ENCODE measurements at regions not wholly inside any gene's neighbourhood (a gene's known extent, or its start where the extent isn't known, plus 50 kb on each side); places are given as distances from the start of the nearest gene placed in this dataset.

DNA sequence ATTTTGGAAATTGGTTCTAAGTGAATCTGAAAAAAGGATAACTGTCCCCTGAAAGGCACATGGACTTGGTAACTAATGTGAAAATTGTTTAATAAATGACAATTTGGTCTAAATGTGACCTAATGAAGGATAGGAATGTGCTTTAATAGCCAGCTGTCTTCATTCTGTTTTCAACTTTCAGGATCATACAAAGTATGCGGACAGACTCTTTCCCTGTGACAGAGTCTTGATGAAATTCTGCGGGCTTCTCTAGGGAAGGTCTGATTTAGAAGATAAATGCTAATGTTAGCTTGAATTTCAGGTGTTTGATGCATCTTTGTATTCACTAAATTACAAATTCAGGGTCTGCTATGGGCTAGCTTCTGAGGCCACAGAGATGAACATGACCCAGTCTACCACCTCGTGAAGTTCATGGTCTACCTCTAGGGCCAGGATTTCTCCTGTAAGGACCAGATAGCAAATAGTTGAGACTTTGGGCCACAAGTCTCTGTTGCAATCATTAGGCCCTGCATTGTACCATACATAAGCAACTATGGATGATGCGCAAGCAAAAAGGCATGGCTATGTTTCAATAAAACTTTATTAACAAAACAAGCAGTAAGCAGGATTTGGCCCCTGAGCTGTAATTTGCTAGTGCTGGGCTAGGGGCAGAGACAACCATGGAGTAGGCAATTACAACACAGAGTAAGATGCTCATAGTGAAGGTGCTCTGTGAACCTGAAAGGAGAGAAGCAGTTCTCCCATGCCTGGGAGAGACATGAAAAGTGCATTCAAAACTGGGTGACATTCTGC is 368.6 kb downstream of the INHBA start:
- Histone ChIP-seq H3K36me3 (no peaks in the 10 kb centered on the region), H3K27me3 (no peaks in the 10 kb centered on the region), H3K4me1 (no peaks in the 10 kb centered on the region), H3K9me3 (no peaks in the 10 kb centered on the region), H3K4me3 (no peak overlapping the region), H3K27ac (no peak overlapping the region)
- WGBS, result 91% methylated on average over 4 of the region's 4 CpGs
- DNase-seq (ENCODE audit: low spot score in 2 of 2), result no peak
- no peak for TF ChIP-seq CTCF (IDR thresholded peaks at IDR 0.05)
- TF ChIP-seq EP300 (IDR thresholded peaks at IDR 0.05), result no peak
- no peak for TF ChIP-seq POLR2A (IDR thresholded peaks at IDR 0.05)

GRCh38 chr7:41333511-41333910 is 369.4 kb downstream of the INHBA start:
- DNase-seq (ENCODE audit: low spot score in 2 of 2), result no peak
- no peak for TF ChIP-seq EP300 (IDR thresholded peaks at IDR 0.05)
- no peak for TF ChIP-seq POLR2AphosphoS5 (IDR thresholded peaks at IDR 0.05)
- TF ChIP-seq POLR2A (IDR thresholded peaks at IDR 0.05), result no peak
- TF ChIP-seq CTCF (IDR thresholded peaks at IDR 0.05), result no peak
- Histone ChIP-seq H3K27ac (no peak overlapping the region), H3K27me3 (no peaks in the 10 kb centered on the region), H3K4me3 (no peak overlapping the region), H3K36me3 (no peaks in the 10 kb centered on the region), H3K4me1 (no peaks in the 10 kb centered on the region), H3K9me3 (no peaks in the 10 kb centered on the region)

DNA sequence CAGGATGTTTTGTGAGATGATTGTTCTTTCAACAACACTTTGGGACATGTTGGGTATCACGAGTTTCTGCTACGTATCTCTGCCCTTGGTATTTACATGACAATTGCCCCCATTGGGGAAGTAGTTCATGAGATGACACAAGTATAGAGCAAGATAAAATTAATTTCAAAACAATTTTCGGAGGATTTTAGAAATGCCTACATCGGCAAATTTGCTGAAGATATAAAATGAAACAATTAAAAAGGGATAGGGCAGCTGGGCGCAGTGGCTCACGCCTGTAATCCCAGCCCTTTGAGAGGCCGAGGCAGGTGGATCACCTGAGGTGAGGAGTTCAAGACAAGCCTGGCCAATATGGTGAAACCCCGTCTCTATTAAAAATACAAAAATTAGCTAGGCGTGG is 371.7 kb downstream of the INHBA start:
- no peak for TF ChIP-seq POLR2A (IDR thresholded peaks at IDR 0.05)
- TF ChIP-seq EP300 (IDR thresholded peaks at IDR 0.05), result no peak
- TF ChIP-seq POLR2AphosphoS5 (IDR thresholded peaks at IDR 0.05), result no peak
- no peak for TF ChIP-seq CTCF (IDR thresholded peaks at IDR 0.05)
- Histone ChIP-seq H3K4me3 (no peak overlapping the region), H3K4me1 (no peaks in the 10 kb centered on the region), H3K27ac (no peak overlapping the region), H3K36me3 (no peaks in the 10 kb centered on the region), H3K27me3 (no peaks in the 10 kb centered on the region), H3K9me3 (no peaks in the 10 kb centered on the region)
- no peak for DNase-seq (ENCODE audit: low spot score in 2 of 2)
- WGBS, result 92% methylated on average over 9 of the region's 9 CpGs

DNA sequence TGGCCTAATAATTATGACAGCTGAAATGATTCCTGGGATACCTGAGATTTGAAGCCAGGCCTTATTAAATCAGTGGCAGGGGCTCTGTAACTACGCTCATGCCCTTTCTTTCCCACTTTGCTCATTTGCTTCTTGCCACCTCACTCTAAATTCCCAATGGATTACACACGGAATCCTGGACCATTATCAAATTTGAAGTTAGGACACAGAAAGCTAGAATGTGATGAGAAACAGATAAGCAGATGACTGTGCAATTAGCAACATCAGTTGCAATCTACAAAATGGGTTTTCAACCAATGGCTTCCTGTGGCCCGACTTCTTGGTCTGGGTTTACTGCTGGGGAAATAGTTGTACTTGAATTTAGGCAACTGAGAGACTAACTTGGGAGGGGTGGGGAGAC is 374.3 kb downstream of the INHBA start:
- DNase-seq (ENCODE audit: low spot score in 2 of 2), result no peak
- no peak for TF ChIP-seq POLR2A (IDR thresholded peaks at IDR 0.05)
- no peak for TF ChIP-seq CTCF (IDR thresholded peaks at IDR 0.05)
- no peak for TF ChIP-seq EP300 (IDR thresholded peaks at IDR 0.05)
- TF ChIP-seq POLR2AphosphoS5 (IDR thresholded peaks at IDR 0.05), result no peak
- no peak overlapping the region for H3K27ac ChIP-seq
- WGBS, result 71% methylated on average over 3 of the region's 3 CpGs
- no peaks in the 10 kb centered on the region for H3K36me3 ChIP-seq
- no peaks in the 10 kb centered on the region for H3K4me1 ChIP-seq
- no peaks in the 10 kb centered on the region for H3K9me3 ChIP-seq
- H3K27me3 ChIP-seq, result no peaks in the 10 kb centered on the region
- H3K4me3 ChIP-seq, result no peak overlapping the region

GRCh38 chr7:41328131-41328530 is 374.8 kb downstream of the INHBA start:
- no peaks in the 10 kb centered on the region for H3K36me3 ChIP-seq
- H3K4me3 ChIP-seq, result no peak overlapping the region
- H3K27me3 ChIP-seq, result no peaks in the 10 kb centered on the region
- H3K9me3 ChIP-seq, result no peaks in the 10 kb centered on the region
- no peaks in the 10 kb centered on the region for H3K4me1 ChIP-seq
- H3K27ac ChIP-seq, result no peak overlapping the region
- TF ChIP-seq CTCF (IDR thresholded peaks at IDR 0.05), result no peak
- TF ChIP-seq POLR2A (IDR thresholded peaks at IDR 0.05), result no peak
- TF ChIP-seq POLR2AphosphoS5 (IDR thresholded peaks at IDR 0.05), result no peak
- TF ChIP-seq EP300 (IDR thresholded peaks at IDR 0.05), result no peak
- 59% methylated on average over 3 of the region's 3 CpGs for WGBS
- no peak for DNase-seq (ENCODE audit: low spot score in 2 of 2)

All from suprapubic skin (tissue), 4 donors.